ENCODE measurements at regions not wholly inside any gene's neighbourhood (a gene's known extent, or its start where the extent isn't known, plus 50 kb on each side); places are given as distances from the start of the nearest gene placed in this dataset.

GRCh38 chr10:26381986-26382385, 56.2 kb upstream of the APBB1IP start:
- TF ChIP-seq POLR2A (IDR thresholded peaks at IDR 0.05; ENCODE audit: low read length) (no peak), GATA1 (IDR thresholded peaks at IDR 0.05; ENCODE audit: low read depth, low read length) (no peak)
- DNase-seq: no peak

GRCh38 chr10:26384600-26384999, 53.5 kb upstream of the APBB1IP start:
- DNase-seq: no peak
- TF ChIP-seq GATA1 (IDR thresholded peaks at IDR 0.05; ENCODE audit: low read depth, low read length) (no peak), POLR2A (IDR thresholded peaks at IDR 0.05; ENCODE audit: low read length) (no peak)

GRCh38 chr10:26385443-26385842, 52.7 kb upstream of the APBB1IP start:
- TF ChIP-seq POLR2A (IDR thresholded peaks at IDR 0.05; ENCODE audit: low read length): no peak
- no peak for TF ChIP-seq GATA1 (IDR thresholded peaks at IDR 0.05; ENCODE audit: low read depth, low read length)
- no peak for DNase-seq

- DNase-seq: no peak
- TF ChIP-seq POLR2A (IDR thresholded peaks at IDR 0.05; ENCODE audit: low read length) (no peak), GATA1 (IDR thresholded peaks at IDR 0.05; ENCODE audit: low read depth, low read length) (no peak)
These were observed 51.4 kb upstream of the APBB1IP start for GRCh38 chr10:26386781-26387180.
